Endodermal cell (in vitro differentiated cells): ENCODE measurements at regions not wholly inside any gene's neighbourhood (a gene's known extent, or its start where the extent isn't known, plus 50 kb on each side); places are given as distances from the start of the nearest gene placed in this dataset.

Experiments used
- DNase-seq: peaks from one replicate; pipeline ENCODE4 v3.0.0-alpha.2; 2017
- H3K27ac ChIP-seq: 2 replicates; pipeline ENCODE4 v1.5.1; 2013; ENCODE audit warnings: mild to moderate bottlenecking, low read depth, low read length, moderate library complexity
- H3K27me3 ChIP-seq: 2 replicates; pipeline ENCODE4 v1.6.1; 2013; ENCODE audit warnings: mild to moderate bottlenecking, low read length, moderate library complexity; ENCODE audit not compliant: insufficient read depth, control insufficient read depth, poor library complexity, severe bottlenecking
- H3K36me3 ChIP-seq: 2 replicates; pipeline ENCODE4 v1.7.0; 2013; ENCODE audit warnings: mild to moderate bottlenecking, low read length, moderate library complexity; ENCODE audit not compliant: control insufficient read depth, insufficient read depth
- H3K4me1 ChIP-seq: one replicate; pipeline ENCODE4 v1.7.0; 2013; ENCODE audit warnings: low read length; ENCODE audit not compliant: control insufficient read depth, insufficient read depth
- H3K4me3 ChIP-seq: 2 replicates; pipeline ENCODE4 v1.5.1; 2013; ENCODE audit warnings: mild to moderate bottlenecking, low read length, moderate library complexity
- H3K9ac ChIP-seq: 2 replicates; pipeline ENCODE4 v1.6.1; 2013; ENCODE audit warnings: mild to moderate bottlenecking, low read length, moderate library complexity; ENCODE audit not compliant: poor library complexity, severe bottlenecking; ENCODE audit errors: extremely low read depth
- H3K9me3 ChIP-seq: 2 replicates; pipeline ENCODE4 v1.6.1; 2013; ENCODE audit warnings: mild to moderate bottlenecking, low read length, moderate library complexity; ENCODE audit not compliant: control insufficient read depth
- H3K27ac Mint-ChIP-seq: 2 replicates; pipeline ENCODE4 v1.8.0; 2020; ENCODE audit warnings: mixed read lengths
- H3K27me3 Mint-ChIP-seq: 2 replicates; pipeline ENCODE4 v1.8.0; 2021; ENCODE audit warnings: mild to moderate bottlenecking, mixed read lengths; ENCODE audit not compliant: insufficient read depth
- H3K36me3 Mint-ChIP-seq: 2 replicates; pipeline ENCODE4 v1.8.0; 2020; ENCODE audit warnings: low read depth, mixed read lengths
- H3K4me1 Mint-ChIP-seq: 2 replicates; pipeline ENCODE4 v1.8.0; 2020; ENCODE audit warnings: mixed read lengths
- H3K4me3 Mint-ChIP-seq: 2 replicates; pipeline ENCODE4 v1.8.0; 2020; ENCODE audit warnings: mild to moderate bottlenecking, moderate library complexity, mixed read lengths
- H3K9me3 Mint-ChIP-seq: 2 replicates; pipeline ENCODE4 v1.8.0; 2020; ENCODE audit warnings: mild to moderate bottlenecking, mixed read lengths
- CTCF ChIP-seq: fragments of 200-600 bp; sonication (generic); conservative IDR thresholded peaks from 2 replicates; pipeline ENCODE4 v1.5.0; 2021; ENCODE audit warnings: antibody characterized with exemption, mild to moderate bottlenecking
- WGBS, 2 experiments: methylation state at CpG; one replicate each; pipeline versions ENCODE4 v1.1.5 to v1.1.7; 2013; ENCODE audit warnings: missing lambda C conversion rate in 2 of 2, mixed read lengths in 1 of 2; ENCODE audit not compliant: insufficient coverage in 1 of 2, insufficient read length in 1 of 2; 5-methylcytosine and 5-hydroxymethylcytosine counted together

DNA sequence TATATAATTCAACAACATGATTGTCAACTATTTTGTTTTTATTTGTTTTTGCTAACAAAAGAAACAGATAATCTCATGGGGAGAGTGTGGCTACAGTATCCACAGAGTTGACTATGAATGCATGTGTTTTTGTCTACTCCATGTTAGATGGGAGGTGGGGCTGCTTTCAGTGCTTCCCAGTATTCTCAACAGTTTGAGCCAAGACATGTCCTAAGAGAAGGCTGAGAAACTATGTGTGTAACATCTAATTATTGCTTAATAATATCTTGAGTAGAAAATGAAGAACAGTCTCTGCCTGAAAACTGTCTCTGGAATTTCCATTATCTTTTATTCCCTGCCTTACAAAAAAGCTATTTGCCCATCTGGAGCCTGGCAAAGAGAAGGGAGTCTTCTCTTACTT is 178.8 kb upstream of the MMADHC start:
- no peaks in the 10 kb centered on the region for H3K9me3 ChIP-seq
- Mint-ChIP-seq H3K27me3 (no peaks in the 10 kb centered on the region), H3K4me3 (no peak overlapping the region), H3K4me1 (peaks cover 2% of the 10 kb centered on the region), H3K36me3 (no peaks in the 10 kb centered on the region), H3K9me3 (no peaks in the 10 kb centered on the region), H3K27ac (no peak overlapping the region)
- H3K36me3 ChIP-seq, result no peaks in the 10 kb centered on the region
- no peak overlapping the region for H3K27ac ChIP-seq
- TF ChIP-seq CTCF, result no peak
- no peak overlapping the region for H3K4me3 ChIP-seq
- no peaks in the 10 kb centered on the region for H3K27me3 ChIP-seq
- no peaks in the 10 kb centered on the region for H3K4me1 ChIP-seq
- DNase-seq, result no peak
- no peak overlapping the region for H3K9ac ChIP-seq

DNA sequence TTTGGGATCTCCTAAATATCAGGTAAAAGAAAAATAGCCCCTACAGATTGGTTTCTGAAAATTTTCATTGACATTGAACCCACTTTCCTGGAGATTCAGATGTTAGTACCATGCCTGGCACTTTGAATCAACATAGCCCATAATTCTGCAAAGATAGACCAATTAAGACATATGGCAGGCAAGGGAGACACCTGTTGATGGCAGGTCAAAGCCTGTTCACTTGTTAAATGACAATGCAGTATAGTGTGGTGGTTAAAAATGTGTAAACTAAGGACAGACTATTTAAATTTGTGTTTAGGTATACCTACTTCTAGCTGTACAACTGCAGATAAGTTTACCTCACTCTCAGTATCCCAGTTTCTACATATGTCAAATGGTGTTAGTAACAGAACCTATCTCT is 178.1 kb upstream of the MMADHC start:
- no peaks in the 10 kb centered on the region for H3K27me3 Mint-ChIP-seq
- no peak overlapping the region for H3K27ac ChIP-seq
- no peaks in the 10 kb centered on the region for H3K36me3 ChIP-seq
- H3K9me3 Mint-ChIP-seq, result no peaks in the 10 kb centered on the region
- no peak overlapping the region for H3K4me3 Mint-ChIP-seq
- H3K27ac Mint-ChIP-seq, result no peak overlapping the region
- no peak overlapping the region for H3K4me3 ChIP-seq
- no peak for DNase-seq
- H3K9ac ChIP-seq, result no peak overlapping the region
- H3K4me1 Mint-ChIP-seq, result peaks cover 2% of the 10 kb centered on the region
- no peaks in the 10 kb centered on the region for H3K36me3 Mint-ChIP-seq
- H3K9me3 ChIP-seq, result no peaks in the 10 kb centered on the region
- H3K4me1 ChIP-seq, result no peaks in the 10 kb centered on the region
- no peak for TF ChIP-seq CTCF
- H3K27me3 ChIP-seq, result no peaks in the 10 kb centered on the region

DNA sequence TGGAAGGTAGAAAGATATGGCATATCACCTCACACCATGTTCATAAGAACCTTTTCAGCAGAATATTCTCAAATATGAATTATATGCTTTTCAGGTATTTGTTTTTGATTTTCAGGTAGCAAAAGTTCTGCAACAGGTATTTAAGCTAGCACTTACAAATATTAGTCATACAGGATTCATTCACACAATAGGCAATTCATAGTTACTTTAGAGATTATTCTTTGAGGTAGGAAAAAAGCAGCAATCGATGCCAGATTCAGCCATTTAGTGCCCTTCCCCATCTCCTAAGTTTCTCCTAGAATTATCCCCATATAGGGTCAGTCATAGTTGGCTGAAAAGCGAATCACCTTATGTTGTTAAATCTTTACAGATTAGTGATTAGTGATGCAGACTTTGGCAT is 177.4 kb upstream of the MMADHC start:
- H3K4me1 ChIP-seq, result no peaks in the 10 kb centered on the region
- no peak overlapping the region for H3K4me3 ChIP-seq
- no peak for DNase-seq
- Mint-ChIP-seq H3K27ac (no peak overlapping the region), H3K36me3 (no peaks in the 10 kb centered on the region), H3K4me1 (peaks cover 2% of the 10 kb centered on the region), H3K4me3 (no peak overlapping the region), H3K27me3 (no peaks in the 10 kb centered on the region), H3K9me3 (no peaks in the 10 kb centered on the region)
- no peaks in the 10 kb centered on the region for H3K9me3 ChIP-seq
- H3K9ac ChIP-seq, result no peak overlapping the region
- H3K36me3 ChIP-seq, result no peaks in the 10 kb centered on the region
- WGBS, 2 experiments, result 86 to 90% methylated on average over 2 of the region's 2 CpGs
- no peak for TF ChIP-seq CTCF
- H3K27ac ChIP-seq, result no peak overlapping the region
- H3K27me3 ChIP-seq, result no peaks in the 10 kb centered on the region
